ENCODE measurements at regions not wholly inside any gene's neighbourhood (a gene's known extent, or its start where the extent isn't known, plus 50 kb on each side); places are given as distances from the start of the nearest gene placed in this dataset.

- no peak for TF ChIP-seq CTCF (conservative IDR thresholded peaks at IDR 0.05)
- no peak for TF ChIP-seq ZFX (IDR thresholded peaks at IDR 0.05)
Observed at GRCh38 chr3:124588036-124588435, 142.2 kb upstream of the UMPS start.
